Stromal cell of bone marrow (primary cell): ENCODE measurements at regions not wholly inside any gene's neighbourhood (a gene's known extent, or its start where the extent isn't known, plus 50 kb on each side); places are given as distances from the start of the nearest gene placed in this dataset.
A peak's percentile ranks its signal among the peaks of the same experiment; 100 is the strongest.
"Not testable (repeated sequence)": the region's sequence is repeated elsewhere in the genome, so short reads cannot be mapped to it uniquely, and the experiment has no call there.

Experiments used
- DNase-seq: peaks from one replicate; pipeline ENCODE4 v3.0.0-alpha.2; 2012; ENCODE audit warnings: low read depth

DNA sequence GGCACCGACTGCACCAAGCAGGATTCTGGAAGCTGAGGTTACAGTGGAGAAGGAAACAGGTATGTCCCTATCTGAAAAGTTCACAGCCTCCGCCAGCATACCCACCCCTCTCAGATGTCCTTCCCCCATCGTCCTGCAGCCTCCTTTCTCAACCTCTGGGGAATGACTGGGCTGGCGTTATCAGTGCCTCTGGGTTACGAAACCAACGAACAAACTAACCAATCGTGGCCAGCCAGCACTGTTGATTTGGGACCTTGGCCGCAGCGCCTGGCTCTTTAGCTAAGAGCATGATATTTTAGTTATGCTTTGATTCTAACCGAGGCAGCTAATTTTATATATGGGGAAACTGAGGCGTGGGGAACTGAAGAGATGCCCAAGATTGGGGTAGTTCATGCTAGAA, 233.0 kb downstream of the TFCP2L1 start:
- no peak for DNase-seq

DNA sequence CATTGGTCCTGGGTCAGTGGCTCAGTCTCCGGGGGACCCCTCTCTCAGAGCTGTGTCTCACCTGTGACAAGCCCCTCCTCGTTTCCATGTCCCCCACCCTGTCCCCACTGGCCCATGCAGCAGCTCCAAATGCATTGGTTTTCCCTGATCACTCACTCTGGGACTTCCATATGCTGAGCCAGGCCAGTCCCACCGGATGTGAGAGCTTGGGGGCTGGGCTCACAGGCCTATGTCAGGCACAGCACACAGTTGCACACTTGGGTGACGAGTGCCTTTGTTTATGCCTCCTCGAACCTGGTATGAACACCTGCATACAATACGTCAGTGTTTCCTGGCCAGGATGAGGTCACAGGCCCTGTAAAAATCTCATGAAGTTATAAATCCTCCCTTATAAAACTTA, 232.5 kb downstream of the TFCP2L1 start:
- DNase-seq: no peak

DNA sequence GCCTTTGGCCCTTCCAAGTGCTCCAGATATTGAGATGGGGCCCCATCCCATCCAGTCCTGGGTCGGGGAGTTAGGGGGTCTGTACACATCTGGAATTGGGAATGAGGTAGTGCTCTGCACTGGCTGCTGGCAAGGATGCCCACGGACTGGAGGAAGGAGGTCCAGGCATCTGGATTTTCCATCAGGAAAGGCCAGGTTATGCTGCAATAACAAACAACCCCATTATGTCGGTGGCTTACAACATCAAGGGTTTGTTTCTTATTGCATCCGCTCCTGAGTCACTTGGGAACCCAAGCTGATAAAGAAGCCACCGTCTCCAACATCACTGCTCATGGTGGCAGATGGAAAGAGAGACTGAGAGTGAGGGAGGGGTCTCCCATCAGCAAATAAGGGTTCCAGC, 229.9 kb downstream of the TFCP2L1 start:
- no peak for DNase-seq

GRCh38 chr2:121055501-121055900, 229.5 kb downstream of the TFCP2L1 start:
- no peak for DNase-seq

DNA sequence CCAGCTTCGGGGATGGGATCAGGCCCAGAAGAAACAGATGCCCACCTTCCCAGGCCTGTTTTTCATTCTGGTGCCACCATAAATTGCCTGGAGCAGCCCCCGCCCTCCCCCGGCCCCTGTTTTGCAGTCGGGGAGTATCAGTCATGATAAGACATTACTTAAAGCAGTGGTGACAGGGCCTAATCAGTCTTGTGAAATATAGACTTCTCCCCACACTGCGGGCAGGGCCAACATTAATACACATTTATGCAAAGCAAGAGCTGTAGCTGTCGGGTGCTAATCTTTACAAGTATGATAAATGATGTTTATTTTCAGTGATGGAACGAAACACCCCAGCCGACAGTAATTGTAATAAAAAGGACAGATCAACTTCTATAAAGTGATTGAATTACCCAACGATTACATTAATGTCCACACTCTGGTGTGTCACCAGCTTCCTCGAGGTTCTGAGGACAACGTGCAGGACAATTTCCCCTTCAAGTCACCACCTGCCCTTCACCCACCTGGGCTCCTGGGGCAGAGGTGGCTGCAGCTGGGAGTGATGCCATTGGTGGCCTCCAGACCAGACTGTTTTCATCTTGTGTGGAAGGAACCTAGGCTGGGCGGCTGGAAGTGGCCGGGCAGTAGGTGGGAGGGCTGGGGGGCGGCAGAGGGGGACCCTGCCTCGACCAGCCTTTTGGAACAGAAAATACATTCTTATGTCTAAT, 226.0 kb downstream of the TFCP2L1 start:
- no peak for DNase-seq

- no peak for DNase-seq
These were observed 225.1 kb downstream of the TFCP2L1 start for GRCh38 chr2:121059651-121060649.

- no peak for DNase-seq
These were observed 223.4 kb downstream of the TFCP2L1 start for GRCh38 chr2:121061633-121062032.

- DNase-seq: no peak
These were observed 221.5 kb downstream of the TFCP2L1 start for GRCh38 chr2:121063471-121063870.

GRCh38 chr2:121064186-121064585, 220.8 kb downstream of the TFCP2L1 start:
- no peak for DNase-seq

DNA sequence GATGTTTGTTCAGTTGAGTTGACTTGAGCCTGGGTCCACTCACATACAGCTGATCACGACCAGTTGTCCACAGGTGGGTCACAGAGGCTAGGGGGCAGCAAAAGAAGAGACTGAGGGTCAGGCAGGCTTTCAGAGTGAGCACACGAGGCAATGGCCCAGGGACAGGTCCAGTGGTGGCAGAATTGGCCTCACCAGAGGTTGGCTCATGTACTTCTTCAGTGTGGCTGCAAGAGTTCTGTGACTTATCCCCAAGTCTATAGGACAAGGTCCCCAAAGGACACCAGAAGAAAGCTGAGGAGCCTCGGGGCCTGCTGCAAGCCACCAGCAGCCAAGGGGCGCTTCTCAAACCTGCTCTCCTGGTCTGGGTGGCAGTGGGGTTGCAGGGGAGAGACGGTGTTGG, 219.8 kb downstream of the TFCP2L1 start:
- no peak for DNase-seq

DNA sequence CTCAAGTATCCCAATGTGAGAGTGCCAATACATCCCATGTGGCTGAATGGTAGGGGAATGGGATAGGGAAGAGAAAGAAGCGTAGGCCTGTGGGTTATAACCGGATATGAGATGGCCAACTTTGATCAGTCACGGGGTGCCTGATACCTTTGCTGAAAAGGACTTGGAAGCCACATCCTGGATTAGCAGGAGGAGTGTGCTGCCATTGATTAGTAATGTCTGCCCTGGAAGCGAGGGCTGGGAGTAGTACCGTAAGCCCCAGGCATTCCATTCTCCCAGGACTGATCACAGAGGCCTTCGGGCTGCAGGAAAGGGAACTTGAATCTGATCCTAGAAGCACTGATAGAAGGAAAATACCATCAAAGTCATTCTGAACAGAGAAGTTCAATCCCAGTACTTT, 218.5 kb downstream of the TFCP2L1 start:
- no peak for DNase-seq

GRCh38 chr2:121068851-121069250, 216.2 kb downstream of the TFCP2L1 start:
- DNase-seq: no peak

DNA sequence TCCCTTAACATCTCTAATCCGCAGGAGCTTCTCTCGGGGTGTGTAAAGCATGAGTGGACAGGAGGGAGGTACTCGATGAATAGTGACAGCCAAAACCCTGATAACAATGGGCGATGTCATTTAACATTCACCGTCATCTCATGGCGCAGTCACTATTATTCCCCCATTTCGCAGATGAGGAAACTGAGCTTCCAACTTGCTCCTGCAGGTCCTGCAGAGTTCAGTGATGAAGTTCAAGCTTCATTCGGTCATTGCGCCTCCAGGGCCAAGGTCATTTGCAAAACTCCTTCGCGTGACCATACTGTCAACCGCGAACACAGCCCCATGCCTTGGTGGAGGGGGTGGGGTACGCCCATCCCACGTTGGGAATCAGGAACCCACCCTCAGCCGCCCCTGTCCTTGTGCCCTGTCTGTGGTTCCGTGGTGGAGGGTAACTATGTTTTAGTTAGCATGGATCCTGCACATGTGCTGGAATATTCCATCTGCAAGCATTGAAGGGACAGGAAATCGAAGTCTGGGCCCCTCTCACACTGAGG, 215.5 kb downstream of the TFCP2L1 start:
- DNase-seq: no peak

GRCh38 chr2:121070061-121070460, 214.9 kb downstream of the TFCP2L1 start:
- not testable (repeated sequence) for DNase-seq

DNA sequence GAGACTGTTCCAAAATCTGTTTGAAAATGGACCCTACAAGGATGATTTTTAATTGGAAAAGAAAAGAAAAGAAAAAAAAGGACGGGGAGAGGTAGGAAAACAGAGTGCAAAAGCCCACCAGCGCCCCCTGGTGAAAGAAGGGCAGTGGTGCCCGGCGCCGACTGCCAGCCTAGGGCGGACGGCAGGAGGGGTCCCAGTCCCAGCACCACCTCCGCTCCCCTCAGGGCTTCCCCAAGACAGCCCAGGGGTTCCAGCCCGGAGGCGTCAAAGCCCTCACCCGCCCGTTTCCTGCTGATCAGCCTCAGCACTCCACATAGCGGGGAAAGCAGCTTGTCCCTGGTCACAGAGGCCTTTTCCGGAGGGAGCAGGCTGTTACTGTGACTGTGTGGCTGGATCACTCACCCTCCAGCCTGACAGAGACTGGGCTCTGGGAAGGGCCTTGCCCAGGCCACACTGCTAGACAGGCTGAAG, 213.9 kb downstream of the TFCP2L1 start:
- peak; percentile 28 for DNase-seq

DNA sequence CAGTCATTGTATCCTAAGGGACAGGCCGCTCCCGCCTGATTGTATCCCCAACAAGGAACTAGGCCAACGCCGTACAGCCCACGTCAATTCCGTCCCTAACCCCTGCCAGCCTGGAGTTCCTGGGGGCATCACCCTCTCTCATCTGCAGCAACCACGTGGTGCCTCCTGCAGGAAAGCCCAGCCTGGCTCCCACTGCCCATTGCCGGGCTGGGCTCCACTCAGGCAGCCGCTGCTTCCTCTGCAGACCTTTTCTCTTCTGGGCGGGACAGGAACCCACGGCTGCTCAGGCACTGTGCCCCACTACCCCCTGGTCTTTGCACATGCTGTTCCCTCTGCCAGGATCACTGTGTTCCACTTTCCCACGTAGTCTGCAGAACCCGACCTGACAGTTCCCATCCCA, 212.2 kb downstream of the TFCP2L1 start:
- no peak for DNase-seq

DNA sequence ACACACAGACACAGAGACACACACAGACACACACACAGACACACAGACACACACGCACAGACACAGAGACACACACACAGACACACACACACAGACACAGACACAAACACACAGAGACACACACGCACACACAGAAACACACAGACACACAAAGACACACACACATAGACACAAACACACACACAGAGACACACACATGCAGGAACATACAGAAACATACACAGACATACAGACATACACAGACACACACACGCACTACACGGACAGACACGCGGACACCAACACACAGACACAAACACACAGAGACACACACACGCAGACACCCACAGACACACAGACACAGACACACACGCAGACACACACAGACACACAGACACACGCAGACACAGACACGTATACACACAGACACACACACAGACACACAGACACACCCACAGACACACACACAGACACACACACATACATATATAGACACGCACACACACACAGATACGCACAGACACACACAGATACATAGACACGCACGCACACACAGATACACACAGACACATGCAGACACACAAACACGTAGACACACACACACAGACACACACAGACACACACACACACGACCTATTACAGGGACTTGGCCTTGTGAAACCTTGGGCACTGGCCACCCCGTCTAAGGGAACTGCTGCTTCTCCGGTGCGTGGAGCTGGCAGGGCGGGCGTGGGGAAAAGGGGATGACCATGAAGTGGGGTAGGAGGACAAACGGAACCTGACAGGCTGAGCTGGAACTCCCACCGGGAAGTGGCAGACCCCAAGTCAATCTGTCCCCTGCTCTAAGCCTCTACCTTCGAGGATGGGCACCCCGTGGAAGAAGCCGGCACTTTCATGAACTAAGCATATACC, 211.4 kb downstream of the TFCP2L1 start:
- no peak for DNase-seq

- DNase-seq: no peak
These were observed 210.6 kb downstream of the TFCP2L1 start for GRCh38 chr2:121074293-121074932.

GRCh38 chr2:121075006-121075551, 209.9 kb downstream of the TFCP2L1 start:
- peak; percentile 83 for DNase-seq

- no peak for DNase-seq
These were observed 209.1 kb downstream of the TFCP2L1 start for GRCh38 chr2:121075641-121076497.
